Kidney (tissue), 13 donors: ENCODE measurements at regions not wholly inside any gene's neighbourhood (a gene's known extent, or its start where the extent isn't known, plus 50 kb on each side); places are given as distances from the start of the nearest gene placed in this dataset.

Source experiments
- DNase-seq, 5 donors: peaks; one replicate each; pipeline ENCODE4 v3.0.0-alpha.2; 2013 to 2020
- FAIRE-seq: peaks from 2 replicates; lab custom pipeline; 2012; peaks lifted over from hg19 to GRCh38; lab: Jason Lieb, UNC
- H3K27ac ChIP-seq, 2 donors: one replicate each; pipeline ENCODE4 v1.7.0; 2013; ENCODE audit warnings: low read depth in 2 of 2, low read length in 2 of 2, inconsistent platforms in 1 of 2
- H3K27me3 ChIP-seq: one replicate; pipeline ENCODE4 v1.7.1; 2013; ENCODE audit warnings: low read length, inconsistent platforms; ENCODE audit not compliant: control insufficient read depth, insufficient read depth
- H3K36me3 ChIP-seq, 3 donors: one replicate each; pipeline versions ENCODE4 v1.7.0 to v1.7.1; 2013; ENCODE audit warnings: low read length in 3 of 3, control low read depth in 1 of 3, inconsistent platforms in 1 of 3; ENCODE audit not compliant: insufficient read depth in 3 of 3, control insufficient read depth in 2 of 3
- H3K4me1 ChIP-seq, 3 donors: one replicate each; pipeline versions ENCODE4 v1.7.0 to v1.7.1; 2013; ENCODE audit warnings: low read length in 3 of 3, inconsistent platforms in 1 of 3, low read depth in 1 of 3; ENCODE audit not compliant: control insufficient read depth in 2 of 3, insufficient read depth in 2 of 3
- H3K4me3 ChIP-seq, 3 donors: one replicate each; pipeline versions ENCODE4 v1.7.0 to v1.8.1; 2013; ENCODE audit warnings: low read length in 3 of 3, control low read depth in 1 of 3, inconsistent platforms in 1 of 3
- H3K9ac ChIP-seq, 3 donors: one replicate each; pipeline versions ENCODE4 v1.7.0 to v1.7.1; 2013; ENCODE audit warnings: low read length in 3 of 3, control low read depth in 1 of 3, inconsistent platforms in 1 of 3
- H3K9me3 ChIP-seq, 3 donors: one replicate each; pipeline versions ENCODE4 v1.7.0 to v1.7.1; 2013; ENCODE audit warnings: low read length in 3 of 3, control low read depth in 1 of 3, inconsistent platforms in 1 of 3; ENCODE audit not compliant: control insufficient read depth in 2 of 3, insufficient read depth in 1 of 3
- intact Hi-C: fragments of 100-400 bp; cut with DNase I; formaldehyde crosslinking; loops from one replicate; pipeline ENCODE4 v1.11.1; 2022
- TF ChIP-seq, protein P1 (sequence below): IDR thresholded peaks from 3 replicates; pipeline ENCODE4 v1.5.1; 2012; ENCODE audit warnings: mild to moderate bottlenecking, moderate library complexity, borderline replicate concordance; ENCODE audit not compliant: insufficient read depth; ENCODE audit errors: extremely low read depth
- donor health status: control.
- donor health status: control.
- donor health status: control.
- donor health status: control.
- donor health status: control.
- donor health status: DM: yes; HTN: yes; CAD: no.
- donor health status: Normal renal cell carcinoma (clear cell type).

DNA sequence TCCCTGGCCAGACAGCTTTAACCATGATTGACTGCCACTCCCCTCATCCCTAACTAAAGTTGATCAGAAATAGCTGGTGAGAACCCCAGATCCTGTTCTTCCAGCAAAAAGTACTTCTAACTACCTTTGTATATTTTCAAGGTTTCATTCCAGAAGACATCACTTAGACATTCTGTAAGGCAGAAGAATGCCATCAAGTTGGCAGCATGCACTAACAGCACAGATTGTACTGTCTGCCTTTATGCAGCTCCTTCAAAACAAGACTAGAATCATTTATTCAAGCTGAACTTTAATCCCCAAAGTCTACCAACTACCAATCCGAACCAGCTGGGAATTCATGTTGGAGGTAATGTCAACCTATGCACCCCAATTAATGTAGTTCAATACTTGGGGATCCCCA is 167.6 kb upstream of the KLHL1 start:
- no peak for FAIRE-seq
- DNase-seq: no peak
- no peaks in the 10 kb centered on the region for H3K4me1 ChIP-seq
- intact Hi-C loops: no loop called here
- no peak overlapping the region for H3K27ac ChIP-seq
- H3K9me3 ChIP-seq: no peaks in the 10 kb centered on the region
- no peaks in the 10 kb centered on the region for H3K36me3 ChIP-seq
- H3K4me3 ChIP-seq: no peak overlapping the region
- TF ChIP-seq, protein P1, sequence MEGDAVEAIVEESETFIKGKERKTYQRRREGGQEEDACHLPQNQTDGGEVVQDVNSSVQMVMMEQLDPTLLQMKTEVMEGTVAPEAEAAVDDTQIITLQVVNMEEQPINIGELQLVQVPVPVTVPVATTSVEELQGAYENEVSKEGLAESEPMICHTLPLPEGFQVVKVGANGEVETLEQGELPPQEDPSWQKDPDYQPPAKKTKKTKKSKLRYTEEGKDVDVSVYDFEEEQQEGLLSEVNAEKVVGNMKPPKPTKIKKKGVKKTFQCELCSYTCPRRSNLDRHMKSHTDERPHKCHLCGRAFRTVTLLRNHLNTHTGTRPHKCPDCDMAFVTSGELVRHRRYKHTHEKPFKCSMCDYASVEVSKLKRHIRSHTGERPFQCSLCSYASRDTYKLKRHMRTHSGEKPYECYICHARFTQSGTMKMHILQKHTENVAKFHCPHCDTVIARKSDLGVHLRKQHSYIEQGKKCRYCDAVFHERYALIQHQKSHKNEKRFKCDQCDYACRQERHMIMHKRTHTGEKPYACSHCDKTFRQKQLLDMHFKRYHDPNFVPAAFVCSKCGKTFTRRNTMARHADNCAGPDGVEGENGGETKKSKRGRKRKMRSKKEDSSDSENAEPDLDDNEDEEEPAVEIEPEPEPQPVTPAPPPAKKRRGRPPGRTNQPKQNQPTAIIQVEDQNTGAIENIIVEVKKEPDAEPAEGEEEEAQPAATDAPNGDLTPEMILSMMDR: no peak
- no peaks in the 10 kb centered on the region for H3K27me3 ChIP-seq
- H3K9ac ChIP-seq: no peak overlapping the region

DNA sequence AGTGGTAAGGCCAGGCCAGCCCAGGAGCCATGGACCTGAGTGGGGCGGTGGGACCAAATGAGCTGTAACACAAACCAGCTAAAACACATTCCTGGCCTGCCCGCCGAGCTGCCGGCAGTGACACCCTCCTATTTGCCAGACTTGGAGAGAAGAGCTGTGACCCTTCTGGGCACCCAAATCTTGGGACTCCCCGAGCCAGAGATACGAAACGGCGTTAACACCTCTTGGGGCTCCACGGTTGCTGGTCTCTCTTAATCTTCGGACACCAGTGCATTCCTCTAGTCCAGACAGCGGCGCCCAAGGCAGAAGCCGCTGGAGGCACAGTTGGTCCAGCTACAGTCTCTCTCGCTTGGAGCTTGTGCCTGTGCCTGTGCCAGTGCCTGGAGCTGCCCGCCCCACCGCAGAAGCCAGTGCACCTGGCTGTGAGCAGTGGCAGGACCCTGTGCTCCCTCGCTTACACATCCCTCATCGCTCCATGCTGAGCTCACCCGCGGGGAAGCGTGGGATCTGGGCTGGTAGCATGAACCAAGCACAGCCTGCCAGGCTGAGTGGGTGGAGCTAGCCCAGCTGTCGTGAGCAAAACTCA is 147.2 kb upstream of the KLHL1 start:
- intact Hi-C loops: no loop called here
- FAIRE-seq (no peak), DNase-seq (peak in 1 of 5 donors; percentile 64)
- TF ChIP-seq, protein P1: no peak
- Histone ChIP-seq H3K9me3 (no peaks in the 10 kb centered on the region), H3K9ac (no peak overlapping the region), H3K4me1 (no peaks in the 10 kb centered on the region), H3K36me3 (no peaks in the 10 kb centered on the region), H3K27ac (no peak overlapping the region), H3K27me3 (no peaks in the 10 kb centered on the region), H3K4me3 (no peak overlapping the region)

DNA sequence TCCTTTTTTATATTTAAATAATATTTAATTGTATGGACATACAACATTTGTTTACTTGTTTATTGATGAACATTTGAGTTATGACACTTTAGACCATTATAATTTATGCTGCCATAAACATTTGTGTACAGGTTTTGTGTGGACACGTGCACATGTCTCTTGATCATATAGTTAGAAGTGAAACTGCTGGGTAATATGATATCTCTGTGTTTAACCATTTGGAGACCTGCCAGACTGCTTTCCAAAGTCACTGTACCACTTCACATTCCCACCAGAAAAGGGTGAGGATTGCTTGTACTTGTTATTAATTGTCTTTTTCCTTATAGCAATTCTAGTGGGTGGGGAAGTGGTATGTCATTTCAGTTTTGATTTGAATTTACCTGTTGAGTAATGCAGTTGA is 145.6 kb upstream of the KLHL1 start:
- FAIRE-seq: no peak
- H3K27me3 ChIP-seq: no peaks in the 10 kb centered on the region
- H3K36me3 ChIP-seq: no peaks in the 10 kb centered on the region
- no peak overlapping the region for H3K27ac ChIP-seq
- H3K9me3 ChIP-seq: no peaks in the 10 kb centered on the region
- no peak overlapping the region for H3K4me3 ChIP-seq
- H3K4me1 ChIP-seq: no peaks in the 10 kb centered on the region
- TF ChIP-seq, protein P1: no peak
- DNase-seq: peak in 2 of 5 donors; percentile 33 to 42
- intact Hi-C loops: no loop called here
- no peak overlapping the region for H3K9ac ChIP-seq

DNA sequence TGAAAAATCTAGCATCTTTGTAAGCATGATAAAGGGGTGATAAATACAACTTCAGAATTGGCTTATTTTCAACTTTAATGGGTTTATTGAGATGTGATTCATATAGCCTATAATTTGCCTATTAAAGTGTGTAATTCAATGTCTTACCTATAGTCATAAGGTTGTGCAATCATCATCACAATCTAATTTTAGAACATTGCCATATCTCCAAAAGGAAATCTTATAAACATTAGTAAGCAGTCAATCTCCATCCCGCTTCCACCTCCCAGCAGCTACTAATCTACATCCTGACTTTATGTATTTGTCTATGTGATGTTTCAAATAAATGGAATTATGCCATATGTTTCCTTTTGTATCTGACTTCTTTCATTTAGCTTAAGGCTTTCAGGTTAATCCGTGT is 145.2 kb upstream of the KLHL1 start:
- Histone ChIP-seq H3K9me3 (no peaks in the 10 kb centered on the region), H3K9ac (no peak overlapping the region), H3K27ac (no peak overlapping the region), H3K4me3 (no peak overlapping the region), H3K36me3 (no peaks in the 10 kb centered on the region), H3K27me3 (no peaks in the 10 kb centered on the region), H3K4me1 (no peaks in the 10 kb centered on the region)
- FAIRE-seq: no peak
- intact Hi-C loops: no loop called here
- no peak for DNase-seq
- TF ChIP-seq, protein P1: no peak
